ENCODE measurements at regions not wholly inside any gene's neighbourhood (a gene's known extent, or its start where the extent isn't known, plus 50 kb on each side); places are given as distances from the start of the nearest gene placed in this dataset.

DNA sequence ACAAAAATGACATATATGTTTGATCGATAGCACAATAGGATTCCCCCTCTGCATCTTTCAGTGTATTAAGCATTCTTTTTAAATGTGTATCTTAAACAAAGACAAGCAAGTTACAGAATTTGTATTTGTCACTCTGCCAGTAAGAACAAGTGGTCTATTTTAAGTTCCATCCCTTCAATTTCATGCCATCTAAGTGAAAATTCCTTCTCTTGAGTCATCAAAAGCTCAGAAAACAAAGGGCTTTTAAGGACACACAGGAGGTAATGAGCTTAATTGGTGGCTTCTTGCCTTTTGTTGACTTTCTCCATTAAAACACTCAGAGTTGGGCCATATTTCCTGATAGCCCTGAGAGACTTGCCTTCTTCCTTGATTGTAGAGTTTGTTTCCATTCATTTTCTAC lies 547.8 kb downstream of the TENT5A start:
- no peak overlapping the region for H3K9ac ChIP-seq (ENCODE audit: low read depth in 1 of 2, low read length in 2 of 2)
- H3K9me3 ChIP-seq (ENCODE audit: control insufficient read depth in 2 of 2, low read length in 2 of 2), result no peaks in the 10 kb centered on the region
- H3K27ac ChIP-seq (ENCODE audit: low read depth in 2 of 2, low read length in 2 of 2), result no peak overlapping the region
- H3K4me3 ChIP-seq (ENCODE audit: low read length in 2 of 2), result no peak overlapping the region
- no peaks in the 10 kb centered on the region for H3K36me3 ChIP-seq (ENCODE audit: control insufficient read depth in 2 of 2, insufficient read depth in 2 of 2, low read length in 2 of 2)
- H3K27me3 ChIP-seq (ENCODE audit: control insufficient read depth in 2 of 2, insufficient read depth in 2 of 2, low read length in 2 of 2), result no peaks in the 10 kb centered on the region
- no peaks in the 10 kb centered on the region for H3K4me1 ChIP-seq (ENCODE audit: control insufficient read depth in 2 of 2, insufficient read depth in 2 of 2, low read length in 2 of 2)

DNA sequence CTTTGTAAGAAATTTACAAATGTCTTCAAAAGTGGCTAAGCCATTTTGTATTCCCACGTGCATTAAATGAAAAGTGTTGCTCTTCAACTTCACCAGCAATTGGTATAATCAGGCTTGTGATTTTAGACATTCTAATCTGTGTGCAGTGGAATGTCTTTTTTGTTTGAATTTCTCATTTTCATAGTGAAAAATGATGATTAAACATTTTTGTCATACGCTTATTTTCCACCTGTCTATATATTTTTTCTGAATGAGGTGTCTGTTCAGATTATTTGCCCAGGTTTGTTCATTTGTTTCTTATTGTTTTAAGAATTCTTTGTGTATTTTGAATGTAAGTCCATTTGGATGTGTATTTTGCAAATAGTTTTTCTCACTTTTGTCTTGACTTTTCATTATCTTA lies 558.1 kb downstream of the TENT5A start:
- H3K27ac ChIP-seq (ENCODE audit: low read depth in 2 of 2, low read length in 2 of 2), result no peak overlapping the region
- H3K4me3 ChIP-seq (ENCODE audit: low read length in 2 of 2), result no peak overlapping the region
- no peaks in the 10 kb centered on the region for H3K27me3 ChIP-seq (ENCODE audit: control insufficient read depth in 2 of 2, insufficient read depth in 2 of 2, low read length in 2 of 2)
- no peak overlapping the region for H3K9ac ChIP-seq (ENCODE audit: low read depth in 1 of 2, low read length in 2 of 2)
- H3K36me3 ChIP-seq (ENCODE audit: control insufficient read depth in 2 of 2, insufficient read depth in 2 of 2, low read length in 2 of 2), result no peaks in the 10 kb centered on the region
- H3K9me3 ChIP-seq (ENCODE audit: control insufficient read depth in 2 of 2, low read length in 2 of 2), result no peaks in the 10 kb centered on the region
- H3K4me1 ChIP-seq (ENCODE audit: control insufficient read depth in 2 of 2, insufficient read depth in 2 of 2, low read length in 2 of 2), result no peaks in the 10 kb centered on the region

DNA sequence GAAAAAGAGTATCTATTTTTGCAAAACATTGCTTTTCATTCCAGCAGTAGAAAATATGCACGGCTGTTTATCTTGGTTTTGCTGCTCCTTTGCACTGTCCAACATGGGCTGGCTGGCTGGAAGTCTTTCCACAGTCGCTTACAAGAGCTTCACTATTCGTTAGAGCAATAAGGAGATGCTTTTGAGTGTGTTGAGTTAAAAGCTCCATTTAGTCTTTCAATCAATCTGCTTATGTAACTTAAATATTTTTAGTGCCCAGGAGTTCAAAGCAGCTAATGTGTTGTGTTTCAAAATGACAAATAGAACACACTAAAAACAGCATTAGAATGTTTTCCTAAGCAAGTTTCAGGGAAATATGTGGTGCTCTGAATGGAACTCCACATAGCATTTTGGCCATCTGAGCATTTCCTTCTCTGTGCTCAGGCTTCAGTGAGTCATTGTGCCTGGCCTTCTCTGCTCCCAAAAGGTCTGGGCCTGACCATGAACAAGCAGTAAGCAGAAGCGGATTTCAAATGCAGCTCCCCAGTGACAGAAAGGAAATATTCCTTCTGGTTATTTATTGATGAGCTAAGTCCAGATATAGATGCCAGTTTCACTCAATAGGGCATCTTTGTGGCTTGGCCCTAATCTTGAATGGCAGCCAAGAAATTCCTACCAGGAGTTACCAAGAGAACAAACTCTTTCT lies 580.3 kb downstream of the TENT5A start:
- H3K4me3 ChIP-seq (ENCODE audit: low read length in 2 of 2), result no peak overlapping the region
- no peak overlapping the region for H3K9ac ChIP-seq (ENCODE audit: low read depth in 1 of 2, low read length in 2 of 2)
- no peaks in the 10 kb centered on the region for H3K9me3 ChIP-seq (ENCODE audit: control insufficient read depth in 2 of 2, low read length in 2 of 2)
- H3K27me3 ChIP-seq (ENCODE audit: control insufficient read depth in 2 of 2, insufficient read depth in 2 of 2, low read length in 2 of 2), result no peaks in the 10 kb centered on the region
- peak overlapping the region in 1 of 2 donors; percentile 47 for H3K27ac ChIP-seq (ENCODE audit: low read depth in 2 of 2, low read length in 2 of 2)
- no peaks in the 10 kb centered on the region for H3K36me3 ChIP-seq (ENCODE audit: control insufficient read depth in 2 of 2, insufficient read depth in 2 of 2, low read length in 2 of 2)
- H3K4me1 ChIP-seq (ENCODE audit: control insufficient read depth in 2 of 2, insufficient read depth in 2 of 2, low read length in 2 of 2), result no peaks in the 10 kb centered on the region

DNA sequence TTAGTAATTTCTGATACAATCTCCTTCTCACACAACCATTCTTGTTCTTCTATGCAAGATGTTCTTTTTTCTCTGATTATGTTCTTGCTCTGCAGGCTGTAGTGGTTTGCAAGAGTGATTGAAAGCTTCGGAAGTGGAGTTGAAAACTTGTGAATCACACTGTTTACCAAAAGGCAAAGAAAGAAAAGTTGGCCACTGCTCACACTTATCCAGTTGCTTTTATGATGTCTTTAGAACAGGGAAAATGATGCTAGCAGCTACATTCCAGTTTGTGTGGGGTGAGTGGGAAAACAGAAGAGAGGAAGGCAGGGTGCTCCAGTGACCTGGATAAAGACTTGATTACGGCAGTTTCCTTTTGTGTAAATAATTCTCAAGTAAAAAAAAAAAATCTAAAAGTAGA lies 583.3 kb downstream of the TENT5A start:
- Histone ChIP-seq H3K27me3 (ENCODE audit: control insufficient read depth in 2 of 2, insufficient read depth in 2 of 2, low read length in 2 of 2) (no peaks in the 10 kb centered on the region), H3K9me3 (ENCODE audit: control insufficient read depth in 2 of 2, low read length in 2 of 2) (no peaks in the 10 kb centered on the region), H3K9ac (ENCODE audit: low read depth in 1 of 2, low read length in 2 of 2) (no peak overlapping the region), H3K4me3 (ENCODE audit: low read length in 2 of 2) (no peak overlapping the region), H3K27ac (ENCODE audit: low read depth in 2 of 2, low read length in 2 of 2) (no peak overlapping the region), H3K4me1 (ENCODE audit: control insufficient read depth in 2 of 2, insufficient read depth in 2 of 2, low read length in 2 of 2) (no peaks in the 10 kb centered on the region), H3K36me3 (ENCODE audit: control insufficient read depth in 2 of 2, insufficient read depth in 2 of 2, low read length in 2 of 2) (no peaks in the 10 kb centered on the region)

DNA sequence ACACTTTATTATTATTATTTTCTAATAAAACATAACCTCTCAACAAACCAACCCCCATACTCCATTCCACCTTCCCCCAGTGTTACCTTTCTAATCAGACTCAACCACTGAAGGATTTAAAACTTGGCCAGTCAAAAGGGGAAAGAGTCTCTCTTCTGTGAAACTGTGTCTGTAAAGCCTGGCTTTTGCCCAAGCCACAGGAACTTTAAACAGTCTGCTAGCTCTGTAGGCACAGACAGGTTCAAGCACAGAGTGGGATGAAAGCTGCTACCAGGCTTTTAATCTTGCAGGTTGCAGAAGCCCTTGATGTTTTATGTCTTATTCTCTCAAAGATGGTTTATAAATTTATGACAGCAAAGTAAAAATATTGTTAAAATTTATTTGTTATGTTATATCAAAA lies 585.7 kb downstream of the TENT5A start:
- Histone ChIP-seq H3K27me3 (ENCODE audit: control insufficient read depth in 2 of 2, insufficient read depth in 2 of 2, low read length in 2 of 2) (no peaks in the 10 kb centered on the region), H3K36me3 (ENCODE audit: control insufficient read depth in 2 of 2, insufficient read depth in 2 of 2, low read length in 2 of 2) (no peaks in the 10 kb centered on the region), H3K4me3 (ENCODE audit: low read length in 2 of 2) (no peak overlapping the region), H3K27ac (ENCODE audit: low read depth in 2 of 2, low read length in 2 of 2) (no peak overlapping the region), H3K9ac (ENCODE audit: low read depth in 1 of 2, low read length in 2 of 2) (no peak overlapping the region), H3K9me3 (ENCODE audit: control insufficient read depth in 2 of 2, low read length in 2 of 2) (no peaks in the 10 kb centered on the region), H3K4me1 (ENCODE audit: control insufficient read depth in 2 of 2, insufficient read depth in 2 of 2, low read length in 2 of 2) (no peaks in the 10 kb centered on the region)

- H3K36me3 ChIP-seq (ENCODE audit: control insufficient read depth in 2 of 2, insufficient read depth in 2 of 2, low read length in 2 of 2), result no peaks in the 10 kb centered on the region
- no peak overlapping the region for H3K27ac ChIP-seq (ENCODE audit: low read depth in 2 of 2, low read length in 2 of 2)
- no peaks in the 10 kb centered on the region for H3K9me3 ChIP-seq (ENCODE audit: control insufficient read depth in 2 of 2, low read length in 2 of 2)
- no peaks in the 10 kb centered on the region for H3K27me3 ChIP-seq (ENCODE audit: control insufficient read depth in 2 of 2, insufficient read depth in 2 of 2, low read length in 2 of 2)
- no peak overlapping the region for H3K4me3 ChIP-seq (ENCODE audit: low read length in 2 of 2)
- H3K4me1 ChIP-seq (ENCODE audit: control insufficient read depth in 2 of 2, insufficient read depth in 2 of 2, low read length in 2 of 2), result no peaks in the 10 kb centered on the region
- H3K9ac ChIP-seq (ENCODE audit: low read depth in 1 of 2, low read length in 2 of 2), result no peak overlapping the region
Observed at GRCh38 chr6:81158956-81159355, 593.5 kb downstream of the TENT5A start.

DNA sequence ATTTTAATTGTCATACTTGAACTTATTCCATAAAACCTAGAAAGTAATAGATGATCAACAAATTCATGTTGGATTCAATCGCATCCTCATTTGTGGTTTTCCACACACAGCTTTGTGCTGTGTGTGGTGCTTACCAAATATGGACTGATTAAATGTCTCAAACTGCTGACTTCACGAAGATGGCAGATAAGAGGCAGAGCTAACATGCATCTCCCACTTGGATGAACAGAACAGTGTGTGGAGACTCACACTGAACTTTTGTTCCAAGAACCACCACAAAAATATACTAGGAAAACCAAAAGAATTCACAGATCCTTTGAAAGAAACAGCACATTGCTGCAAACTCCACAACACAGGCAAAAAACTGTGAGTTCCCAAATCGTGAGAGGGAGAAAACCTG lies 603.7 kb downstream of the TENT5A start:
- Histone ChIP-seq H3K4me1 (ENCODE audit: control insufficient read depth in 2 of 2, insufficient read depth in 2 of 2, low read length in 2 of 2) (no peaks in the 10 kb centered on the region), H3K9ac (ENCODE audit: low read depth in 1 of 2, low read length in 2 of 2) (no peak overlapping the region), H3K27ac (ENCODE audit: low read depth in 2 of 2, low read length in 2 of 2) (no peak overlapping the region), H3K27me3 (ENCODE audit: control insufficient read depth in 2 of 2, insufficient read depth in 2 of 2, low read length in 2 of 2) (no peaks in the 10 kb centered on the region), H3K4me3 (ENCODE audit: low read length in 2 of 2) (no peak overlapping the region), H3K9me3 (ENCODE audit: control insufficient read depth in 2 of 2, low read length in 2 of 2) (no peaks in the 10 kb centered on the region), H3K36me3 (ENCODE audit: control insufficient read depth in 2 of 2, insufficient read depth in 2 of 2, low read length in 2 of 2) (no peaks in the 10 kb centered on the region)

DNA sequence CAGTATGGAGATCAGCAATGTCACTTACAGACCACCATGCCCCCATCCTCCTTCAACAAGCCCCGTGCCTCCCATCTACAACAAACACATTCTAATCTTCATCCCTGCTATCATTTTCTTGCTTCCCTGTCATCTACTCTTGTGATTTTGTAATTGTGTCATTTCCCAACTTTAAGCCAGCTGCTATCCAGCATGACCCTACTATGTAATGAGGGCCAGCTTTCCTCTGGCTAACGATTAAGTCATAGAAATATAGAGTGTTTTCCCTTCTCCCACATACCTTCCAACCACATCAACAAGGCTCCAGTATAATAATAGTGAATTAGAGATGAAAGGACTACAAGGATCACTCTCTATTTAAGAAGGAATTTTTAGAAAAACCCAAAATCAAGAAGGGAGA lies 607.0 kb downstream of the TENT5A start:
- Histone ChIP-seq H3K27ac (ENCODE audit: low read depth in 2 of 2, low read length in 2 of 2) (no peak overlapping the region), H3K4me3 (ENCODE audit: low read length in 2 of 2) (no peak overlapping the region), H3K36me3 (ENCODE audit: control insufficient read depth in 2 of 2, insufficient read depth in 2 of 2, low read length in 2 of 2) (no peaks in the 10 kb centered on the region), H3K9me3 (ENCODE audit: control insufficient read depth in 2 of 2, low read length in 2 of 2) (no peaks in the 10 kb centered on the region), H3K4me1 (ENCODE audit: control insufficient read depth in 2 of 2, insufficient read depth in 2 of 2, low read length in 2 of 2) (no peaks in the 10 kb centered on the region), H3K27me3 (ENCODE audit: control insufficient read depth in 2 of 2, insufficient read depth in 2 of 2, low read length in 2 of 2) (no peaks in the 10 kb centered on the region), H3K9ac (ENCODE audit: low read depth in 1 of 2, low read length in 2 of 2) (no peak overlapping the region)

DNA sequence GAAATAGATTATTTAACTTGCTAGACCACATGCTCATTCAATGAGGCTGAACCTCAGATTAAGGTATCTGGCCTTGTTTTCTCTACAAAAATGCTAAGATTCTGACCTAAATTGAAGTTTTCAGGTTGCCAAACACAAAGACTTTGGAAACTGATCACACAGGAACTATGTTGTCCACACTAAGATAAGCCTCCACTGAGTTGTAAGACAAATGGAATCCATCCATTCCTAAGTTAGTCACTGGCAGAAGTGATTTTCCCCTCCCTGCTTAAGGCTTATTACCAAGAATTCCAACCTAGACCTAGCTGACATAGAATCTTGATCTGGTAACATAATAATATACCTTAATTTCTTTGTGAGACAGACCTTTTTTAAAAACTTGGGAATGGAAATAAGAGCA lies 608.1 kb downstream of the TENT5A start:
- no peaks in the 10 kb centered on the region for H3K9me3 ChIP-seq (ENCODE audit: control insufficient read depth in 2 of 2, low read length in 2 of 2)
- H3K27me3 ChIP-seq (ENCODE audit: control insufficient read depth in 2 of 2, insufficient read depth in 2 of 2, low read length in 2 of 2), result no peaks in the 10 kb centered on the region
- no peaks in the 10 kb centered on the region for H3K4me1 ChIP-seq (ENCODE audit: control insufficient read depth in 2 of 2, insufficient read depth in 2 of 2, low read length in 2 of 2)
- no peaks in the 10 kb centered on the region for H3K36me3 ChIP-seq (ENCODE audit: control insufficient read depth in 2 of 2, insufficient read depth in 2 of 2, low read length in 2 of 2)
- no peak overlapping the region for H3K4me3 ChIP-seq (ENCODE audit: low read length in 2 of 2)
- H3K9ac ChIP-seq (ENCODE audit: low read depth in 1 of 2, low read length in 2 of 2), result no peak overlapping the region
- no peak overlapping the region for H3K27ac ChIP-seq (ENCODE audit: low read depth in 2 of 2, low read length in 2 of 2)

- Histone ChIP-seq H3K4me3 (ENCODE audit: low read length in 2 of 2) (no peak overlapping the region), H3K4me1 (ENCODE audit: control insufficient read depth in 2 of 2, insufficient read depth in 2 of 2, low read length in 2 of 2) (no peaks in the 10 kb centered on the region), H3K36me3 (ENCODE audit: control insufficient read depth in 2 of 2, insufficient read depth in 2 of 2, low read length in 2 of 2) (no peaks in the 10 kb centered on the region), H3K9me3 (ENCODE audit: control insufficient read depth in 2 of 2, low read length in 2 of 2) (no peaks in the 10 kb centered on the region), H3K27ac (ENCODE audit: low read depth in 2 of 2, low read length in 2 of 2) (no peak overlapping the region), H3K9ac (ENCODE audit: low read depth in 1 of 2, low read length in 2 of 2) (no peak overlapping the region), H3K27me3 (ENCODE audit: control insufficient read depth in 2 of 2, insufficient read depth in 2 of 2, low read length in 2 of 2) (no peaks in the 10 kb centered on the region)
Observed at GRCh38 chr6:81138236-81138635, 614.2 kb downstream of the TENT5A start.

DNA sequence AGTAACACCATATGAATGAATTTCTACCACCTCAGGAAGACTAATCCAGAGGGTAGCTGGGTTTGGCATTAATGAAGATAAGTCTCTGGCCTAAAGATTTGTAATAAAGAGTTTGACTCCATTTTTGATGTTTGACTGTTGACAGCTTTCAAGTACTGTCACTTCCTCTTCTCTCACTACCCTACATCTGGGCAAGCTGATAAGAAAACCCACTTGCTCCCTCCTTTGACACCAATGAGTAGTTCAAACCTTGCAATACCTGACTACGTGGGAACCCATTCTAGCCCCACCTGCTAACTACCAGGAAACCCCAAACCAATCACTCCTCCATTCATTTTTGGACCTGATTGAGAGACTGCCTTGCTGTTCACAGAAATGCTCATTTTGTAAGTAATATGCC lies 621.5 kb downstream of the TENT5A start:
- H3K9ac ChIP-seq (ENCODE audit: low read depth in 1 of 2, low read length in 2 of 2), result no peak overlapping the region

More for the DNA sequence above, 621.5 kb downstream of the TENT5A start:
- Histone ChIP-seq H3K27ac (ENCODE audit: low read depth in 2 of 2, low read length in 2 of 2) (no peak overlapping the region), H3K36me3 (ENCODE audit: control insufficient read depth in 2 of 2, insufficient read depth in 2 of 2, low read length in 2 of 2) (no peaks in the 10 kb centered on the region), H3K4me3 (ENCODE audit: low read length in 2 of 2) (no peak overlapping the region), H3K9me3 (ENCODE audit: control insufficient read depth in 2 of 2, low read length in 2 of 2) (no peaks in the 10 kb centered on the region), H3K27me3 (ENCODE audit: control insufficient read depth in 2 of 2, insufficient read depth in 2 of 2, low read length in 2 of 2) (no peaks in the 10 kb centered on the region), H3K4me1 (ENCODE audit: control insufficient read depth in 2 of 2, insufficient read depth in 2 of 2, low read length in 2 of 2) (no peaks in the 10 kb centered on the region)
